ENCODE measurements at regions not wholly inside any gene's neighbourhood (a gene's known extent, or its start where the extent isn't known, plus 50 kb on each side); places are given as distances from the start of the nearest gene placed in this dataset.
"Not testable (repeated sequence)": the region's sequence is repeated elsewhere in the genome, so short reads cannot be mapped to it uniquely, and the experiment has no call there.

- ChIA-PET POLR2A (no interaction called here), CTCF (interaction anchor here (0.6 to 1.5 kb wide), 6 partner anchors 10 to 1355 kb away, joined by 3 to 12 read pairs (median 3); no protein-coding TSS in a partner anchor)
- no peak for TF ChIP-seq SUZ12 (IDR thresholded peaks at IDR 0.05)
- TF ChIP-seq FOXK2 (IDR thresholded peaks at IDR 0.05): no peak
- TF ChIP-seq, protein P1, sequence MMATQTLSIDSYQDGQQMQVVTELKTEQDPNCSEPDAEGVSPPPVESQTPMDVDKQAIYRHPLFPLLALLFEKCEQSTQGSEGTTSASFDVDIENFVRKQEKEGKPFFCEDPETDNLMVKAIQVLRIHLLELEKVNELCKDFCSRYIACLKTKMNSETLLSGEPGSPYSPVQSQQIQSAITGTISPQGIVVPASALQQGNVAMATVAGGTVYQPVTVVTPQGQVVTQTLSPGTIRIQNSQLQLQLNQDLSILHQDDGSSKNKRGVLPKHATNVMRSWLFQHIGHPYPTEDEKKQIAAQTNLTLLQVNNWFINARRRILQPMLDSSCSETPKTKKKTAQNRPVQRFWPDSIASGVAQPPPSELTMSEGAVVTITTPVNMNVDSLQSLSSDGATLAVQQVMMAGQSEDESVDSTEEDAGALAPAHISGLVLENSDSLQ (IDR thresholded peaks at IDR 0.05): no peak
- TF ChIP-seq ELF4 (IDR thresholded peaks at IDR 0.05): no peak
- no peak for TF ChIP-seq BHLHE40 (IDR thresholded peaks at IDR 0.05; ENCODE audit: borderline replicate concordance)
- TF ChIP-seq NFRKB (IDR thresholded peaks at IDR 0.05): no peak
- no peak for TF ChIP-seq ZNF384 (IDR thresholded peaks at IDR 0.05)
- TF ChIP-seq FOXA1 (IDR thresholded peaks at IDR 0.05): no peak
- no peak for TF ChIP-seq HDGF (IDR thresholded peaks at IDR 0.05; ENCODE audit: borderline replicate concordance)
- no peak for TF ChIP-seq FOXM1 (IDR thresholded peaks at IDR 0.05; ENCODE audit: borderline replicate concordance)
- no peak for TF ChIP-seq LEF1 (IDR thresholded peaks at IDR 0.05; ENCODE audit: borderline replicate concordance)
- TF ChIP-seq TARDBP (IDR thresholded peaks at IDR 0.05): no peak
- TF ChIP-seq SP1 (IDR thresholded peaks at IDR 0.05): no peak
- no peak for TF ChIP-seq L3MBTL2 (conservative IDR thresholded peaks at IDR 0.05)
- TF ChIP-seq CTBP1 (IDR thresholded peaks at IDR 0.05; ENCODE audit: borderline replicate concordance): no peak
- no peak for DNase-seq (ENCODE audit: extremely low spot score)
These were observed 1216.7 kb downstream of the EFNA5 start for GRCh38 chr5:106454050-106454449.

DNA sequence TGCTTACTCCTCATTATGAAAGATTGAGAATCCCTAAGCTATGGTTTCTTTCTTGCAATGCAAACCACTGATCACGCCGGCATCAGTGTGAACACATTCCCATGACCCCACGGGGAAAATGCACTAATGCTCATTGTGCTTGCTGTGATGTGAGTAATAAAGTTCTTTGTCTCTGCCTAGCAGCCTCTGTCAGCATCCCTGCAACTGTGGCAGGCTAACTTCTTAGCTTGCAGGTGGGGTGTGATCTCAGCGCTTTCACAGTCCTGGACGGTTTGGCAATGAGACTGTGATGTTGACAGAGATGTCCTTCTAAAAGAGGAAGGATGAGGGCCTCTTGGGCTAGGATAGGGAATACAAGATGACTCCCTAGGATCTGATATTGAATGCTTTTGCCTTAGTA is 1218.7 kb downstream of the EFNA5 start:
- TF ChIP-seq FOXK2 (IDR thresholded peaks at IDR 0.05): no peak
- TF ChIP-seq ZNF384 (IDR thresholded peaks at IDR 0.05): no peak
- TF ChIP-seq, protein P1 (IDR thresholded peaks at IDR 0.05): no peak
- TF ChIP-seq BHLHE40 (IDR thresholded peaks at IDR 0.05; ENCODE audit: borderline replicate concordance): no peak
- TF ChIP-seq CTBP1 (IDR thresholded peaks at IDR 0.05; ENCODE audit: borderline replicate concordance): no peak
- no peak for TF ChIP-seq ELF4 (IDR thresholded peaks at IDR 0.05)
- TF ChIP-seq ARNT (IDR thresholded peaks at IDR 0.05): no peak
- no peak for TF ChIP-seq FOXA1 (IDR thresholded peaks at IDR 0.05)
- no peak for TF ChIP-seq HDGF (IDR thresholded peaks at IDR 0.05; ENCODE audit: borderline replicate concordance)
- TF ChIP-seq L3MBTL2 (conservative IDR thresholded peaks at IDR 0.05): no peak
- TF ChIP-seq SUZ12 (IDR thresholded peaks at IDR 0.05): no peak
- TF ChIP-seq FOXM1 (IDR thresholded peaks at IDR 0.05; ENCODE audit: borderline replicate concordance): no peak
- no peak for TF ChIP-seq NFRKB (IDR thresholded peaks at IDR 0.05)
- POLR2A ChIA-PET: no interaction called here
- CTCF ChIA-PET: no interaction called here
- DNase-seq (ENCODE audit: extremely low spot score): no peak

DNA sequence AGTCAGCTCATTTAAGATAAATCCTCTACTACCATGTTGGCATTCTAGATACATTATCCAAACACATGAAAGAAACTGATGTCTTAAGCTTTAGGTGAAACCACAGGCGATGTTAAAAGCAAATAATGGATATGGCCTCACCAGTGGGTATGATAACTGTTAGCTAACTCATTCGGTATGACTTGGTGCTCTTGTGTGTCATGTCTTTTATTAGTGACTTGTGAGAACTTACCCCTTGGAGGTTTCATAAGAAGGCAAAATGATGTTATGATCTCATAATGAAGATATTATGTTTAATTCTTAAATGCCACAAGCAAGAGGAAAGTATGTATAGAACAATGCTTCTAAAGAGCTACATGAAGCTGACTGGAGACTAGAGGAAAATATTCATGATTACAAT is 1227.0 kb downstream of the EFNA5 start:
- ChIA-PET CTCF (interaction anchor here (0.6 kb wide), 1 partner anchor 27 kb away, joined by 4 read pairs; no protein-coding TSS in a partner anchor), POLR2A (no interaction called here)
- TF ChIP-seq SUZ12 (IDR thresholded peaks at IDR 0.05) (no peak), ELF4 (IDR thresholded peaks at IDR 0.05) (no peak), NFRKB (IDR thresholded peaks at IDR 0.05) (no peak), TARDBP (IDR thresholded peaks at IDR 0.05) (no peak), ARNT (IDR thresholded peaks at IDR 0.05) (no peak), FOXA1 (IDR thresholded peaks at IDR 0.05) (no peak), L3MBTL2 (conservative IDR thresholded peaks at IDR 0.05) (no peak), FOXM1 (IDR thresholded peaks at IDR 0.05; ENCODE audit: borderline replicate concordance) (no peak), ZNF384 (IDR thresholded peaks at IDR 0.05) (no peak), HDGF (IDR thresholded peaks at IDR 0.05; ENCODE audit: borderline replicate concordance) (no peak), CTBP1 (IDR thresholded peaks at IDR 0.05; ENCODE audit: borderline replicate concordance) (no peak), LEF1 (IDR thresholded peaks at IDR 0.05; ENCODE audit: borderline replicate concordance) (no peak), FOXK2 (IDR thresholded peaks at IDR 0.05) (no peak), BHLHE40 (IDR thresholded peaks at IDR 0.05; ENCODE audit: borderline replicate concordance) (no peak), SP1 (IDR thresholded peaks at IDR 0.05) (no peak)
- TF ChIP-seq, protein P1 (IDR thresholded peaks at IDR 0.05): no peak
- DNase-seq (ENCODE audit: extremely low spot score): no peak

- POLR2A ChIA-PET: no interaction called here
- CTCF ChIA-PET: no interaction called here
- TF ChIP-seq CTBP1 (IDR thresholded peaks at IDR 0.05; ENCODE audit: borderline replicate concordance) (no peak), FOXM1 (IDR thresholded peaks at IDR 0.05; ENCODE audit: borderline replicate concordance) (no peak), FOXA1 (IDR thresholded peaks at IDR 0.05) (no peak), SP1 (IDR thresholded peaks at IDR 0.05) (no peak)
- DNase-seq (ENCODE audit: extremely low spot score): no peak
These were observed 1235.6 kb downstream of the EFNA5 start for GRCh38 chr5:106435185-106435584.

DNA sequence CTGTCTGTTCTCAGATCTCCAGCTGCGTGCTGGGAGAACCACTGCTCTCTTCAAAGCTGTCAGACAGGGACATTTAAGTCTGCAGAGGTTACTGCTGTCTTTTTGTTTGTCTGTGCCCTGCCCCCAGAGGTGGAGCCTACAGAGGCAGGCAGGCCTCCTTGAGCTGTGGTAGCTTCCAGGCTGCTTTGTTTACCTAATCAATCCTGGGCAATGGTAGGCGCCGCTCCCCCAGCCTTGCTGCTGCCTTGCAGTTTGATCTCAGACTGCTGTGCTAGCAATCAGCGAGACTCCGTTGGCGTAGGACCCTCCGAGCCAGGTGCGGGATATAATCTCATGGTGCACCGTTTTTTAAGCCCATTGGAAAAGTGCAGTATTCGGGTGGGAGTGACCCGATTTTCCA is 1240.0 kb downstream of the EFNA5 start:
- CTCF ChIA-PET; POLR2A ChIA-PET; DNase-seq (ENCODE audit: extremely low spot score): not testable (repeated sequence)

DNA sequence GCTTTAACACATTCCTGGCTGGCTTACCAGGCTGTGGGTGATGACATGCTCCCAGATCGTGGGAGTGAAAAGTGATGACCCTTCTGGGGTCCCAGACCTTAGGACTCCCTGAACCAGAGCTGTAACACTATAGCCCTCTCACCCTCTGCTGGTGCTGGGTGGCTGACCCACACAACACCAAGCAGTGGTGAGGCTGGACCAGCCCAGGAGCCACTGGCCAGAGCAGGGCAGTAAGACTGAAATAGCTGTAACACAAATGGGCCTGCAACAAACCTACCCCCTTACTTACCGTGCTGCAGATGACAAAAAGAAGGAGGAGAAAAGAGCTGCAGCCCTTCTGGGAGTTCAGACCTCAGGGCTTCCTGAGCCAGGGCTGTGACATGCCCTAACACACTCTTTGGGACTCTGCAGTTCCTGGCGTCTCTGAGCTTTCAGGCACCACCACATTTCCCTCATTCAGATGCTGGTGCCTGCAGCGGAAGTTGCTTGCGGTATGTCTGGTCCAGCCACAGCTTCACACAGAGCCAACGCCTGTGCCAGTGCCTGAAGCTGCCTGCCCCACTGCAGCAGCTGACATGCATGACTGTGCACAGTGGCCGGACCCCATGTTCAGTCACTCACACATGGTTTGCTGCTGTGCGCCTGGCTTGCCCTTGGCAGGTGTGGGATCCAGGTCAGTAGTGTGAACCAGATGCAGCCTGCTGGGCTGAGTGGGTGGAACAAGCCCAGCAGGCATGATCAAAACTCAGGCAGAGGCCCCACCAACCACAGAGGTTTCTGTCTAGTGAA is 1247.4 kb downstream of the EFNA5 start:
- CTCF ChIA-PET: no interaction called here
- TF ChIP-seq SP1 (IDR thresholded peaks at IDR 0.05) (no peak), NFRKB (IDR thresholded peaks at IDR 0.05) (no peak), ARNT (IDR thresholded peaks at IDR 0.05) (no peak), SUZ12 (IDR thresholded peaks at IDR 0.05) (no peak), L3MBTL2 (conservative IDR thresholded peaks at IDR 0.05) (no peak), FOXM1 (IDR thresholded peaks at IDR 0.05; ENCODE audit: borderline replicate concordance) (no peak), ZNF384 (IDR thresholded peaks at IDR 0.05) (no peak), HDGF (IDR thresholded peaks at IDR 0.05; ENCODE audit: borderline replicate concordance) (no peak), BHLHE40 (IDR thresholded peaks at IDR 0.05; ENCODE audit: borderline replicate concordance) (no peak)
- DNase-seq (ENCODE audit: extremely low spot score): no peak
- POLR2A ChIA-PET: no interaction called here

Data from HEK293T (cell line).